Activated T-helper 1 cell treated with Interleukin-2 at 50 U/mL for 16 hours (primary cell): ENCODE measurements at regions not wholly inside any gene's neighbourhood (a gene's known extent, or its start where the extent isn't known, plus 50 kb on each side); places are given as distances from the start of the nearest gene placed in this dataset.

Source experiments
- DNase-seq: peaks from one replicate; pipeline ENCODE4 v3.0.0-alpha.2; 2020; ENCODE audit warnings: low read depth

DNA sequence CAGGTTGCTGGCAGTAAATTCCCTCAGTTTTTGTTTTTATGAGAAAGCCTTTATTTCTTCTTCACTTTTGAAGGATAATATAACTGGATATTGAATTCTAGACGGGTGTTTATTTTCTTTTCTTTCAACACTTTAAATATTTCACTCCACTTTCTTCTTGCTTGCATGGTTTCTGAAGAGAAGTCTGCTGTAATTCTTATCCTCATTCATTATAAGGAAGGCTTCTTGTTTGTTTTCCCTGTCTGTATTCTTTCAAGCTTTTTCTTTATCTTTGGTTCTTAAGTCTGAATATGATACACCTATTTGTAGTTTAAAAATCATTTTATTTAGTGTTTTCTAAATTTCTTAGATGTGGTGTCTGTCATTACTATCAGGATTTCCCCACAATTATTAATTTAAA lies 1054.3 kb downstream of the TLE1 start:
- no peak for DNase-seq

DNA sequence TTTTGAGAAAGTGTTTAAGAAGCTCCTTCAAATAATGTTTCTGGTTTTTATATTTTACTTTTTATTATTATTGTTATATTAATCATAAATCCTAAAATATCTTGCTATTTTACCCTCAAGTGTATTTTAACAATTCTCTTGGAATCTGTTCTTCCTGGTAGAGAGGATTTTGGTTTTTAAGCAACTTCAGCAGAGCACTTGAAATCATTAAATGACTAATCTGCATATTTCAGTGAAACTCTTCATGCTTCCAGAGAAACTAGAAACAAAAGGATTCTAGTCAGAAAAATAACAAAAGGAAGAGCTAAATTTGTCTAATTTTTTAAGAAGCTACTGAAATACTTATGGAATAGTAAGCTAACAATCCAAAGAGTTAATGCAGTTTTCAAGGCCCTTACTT lies 1057.3 kb downstream of the TLE1 start:
- no peak for DNase-seq

DNA sequence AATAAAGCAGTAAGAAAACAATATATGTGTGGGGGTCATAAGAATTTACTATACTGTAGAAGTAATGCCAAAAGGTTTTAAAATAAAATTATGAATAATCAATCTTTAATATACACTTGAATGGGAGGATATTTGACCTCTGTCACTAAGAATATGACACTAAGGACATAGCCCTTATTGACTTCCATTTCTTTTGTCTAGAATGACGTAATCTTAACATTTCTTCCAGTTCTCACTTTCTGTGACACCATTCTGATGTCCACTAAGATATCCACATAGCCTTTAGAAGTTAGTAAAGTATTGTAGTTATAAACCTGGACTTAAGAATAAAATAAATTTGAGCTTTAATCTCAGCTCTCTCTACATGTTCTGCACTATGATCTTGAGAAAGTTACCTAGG lies 1050.7 kb downstream of the TLE4 start:
- no peak for DNase-seq

DNA sequence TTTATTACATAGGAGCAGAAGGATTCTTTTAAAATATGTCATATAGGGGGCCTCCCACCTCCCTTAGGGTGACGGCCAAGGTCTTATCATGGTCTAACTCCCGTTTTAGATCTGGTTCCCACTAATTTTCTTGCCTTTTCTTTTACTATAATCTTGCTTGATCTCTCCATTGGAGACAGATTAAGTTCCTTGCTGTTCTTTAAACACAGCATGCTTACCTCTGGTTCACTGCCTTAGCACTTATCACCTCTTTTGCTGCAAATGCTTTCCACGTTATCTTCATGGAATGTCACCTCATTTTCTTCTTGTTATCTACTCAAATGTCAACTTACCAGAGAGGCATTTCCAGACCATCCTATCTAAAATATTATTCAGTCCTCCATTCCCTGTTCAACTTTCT lies 1047.6 kb downstream of the TLE4 start:
- DNase-seq = no peak

DNA sequence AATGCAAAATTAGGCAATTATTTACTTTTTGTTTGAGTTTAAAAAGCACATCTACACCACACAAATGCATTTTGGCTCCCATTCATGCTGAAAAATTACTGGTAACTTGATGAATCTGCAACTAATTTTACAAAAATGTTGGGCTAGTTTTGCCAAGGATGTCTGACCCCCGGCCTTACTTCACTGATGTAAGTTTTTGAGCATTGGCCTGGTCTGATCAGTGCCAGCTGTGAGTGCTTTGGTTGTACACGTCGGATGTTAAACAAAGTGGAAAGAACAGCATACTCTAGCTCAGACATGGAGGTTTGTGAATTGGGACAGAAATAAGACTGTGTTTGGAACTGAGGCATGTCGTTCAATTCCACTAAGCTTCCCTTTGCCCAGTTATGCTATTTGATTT lies 1044.2 kb downstream of the TLE4 start:
- no peak for DNase-seq

DNA sequence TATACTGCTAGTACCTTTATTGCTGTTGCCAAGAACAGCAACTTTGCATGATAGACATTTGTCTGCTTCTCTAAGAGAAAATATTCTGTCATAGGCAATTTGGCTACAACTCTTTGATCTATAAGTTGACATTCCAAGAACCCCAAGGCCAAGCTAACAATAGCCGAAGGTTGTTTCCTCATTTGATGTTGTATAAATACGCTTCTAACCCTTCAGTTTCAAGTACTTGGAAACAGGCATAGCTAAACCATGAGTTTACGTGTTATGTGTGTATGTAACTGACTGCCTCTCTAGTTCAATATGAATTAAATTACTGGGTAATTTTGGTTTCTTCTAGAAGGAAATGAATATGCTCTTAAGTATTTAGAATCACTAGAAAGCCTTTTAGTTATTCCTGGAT lies 1034.0 kb downstream of the TLE4 start:
- no peak for DNase-seq

DNA sequence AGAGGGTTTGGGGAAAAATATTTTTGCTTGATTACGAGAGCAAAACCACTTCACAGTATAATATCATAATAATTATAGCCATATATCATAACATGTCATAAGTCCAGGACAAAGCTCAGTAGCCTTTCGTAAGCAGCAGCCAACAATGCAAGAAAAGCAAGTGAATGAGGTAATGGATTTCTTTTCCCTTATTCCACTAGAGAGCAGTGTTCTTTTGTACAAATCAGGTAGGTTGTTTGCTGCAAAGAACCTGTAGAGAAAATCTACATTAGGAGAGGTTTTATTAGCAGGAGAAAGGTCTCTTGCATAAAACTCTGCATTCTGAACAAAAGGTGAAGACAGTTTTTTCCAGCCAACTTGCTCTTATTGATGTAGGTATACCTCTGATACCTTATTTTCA lies 1033.4 kb downstream of the TLE4 start:
- DNase-seq = no peak

DNA sequence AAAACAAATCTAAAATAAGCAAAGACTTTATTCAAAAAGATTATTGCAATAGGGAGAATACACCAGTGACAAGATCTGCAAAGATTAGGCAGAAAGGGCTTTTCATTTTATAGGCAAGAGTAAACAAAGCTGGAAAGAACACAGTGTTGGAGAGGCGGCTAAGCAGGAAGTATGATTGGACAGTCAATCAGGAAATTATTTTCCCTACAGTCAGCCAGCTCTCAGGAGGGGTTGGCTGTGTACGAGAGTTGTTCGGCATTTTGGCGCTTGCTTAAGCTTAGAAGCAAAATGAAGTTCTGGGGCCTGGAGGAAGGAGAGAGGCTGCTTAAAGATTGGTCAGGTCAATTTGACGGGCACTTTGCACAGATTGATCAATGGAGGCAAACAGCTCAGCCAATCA lies 1030.5 kb downstream of the TLE4 start:
- DNase-seq = no peak

DNA sequence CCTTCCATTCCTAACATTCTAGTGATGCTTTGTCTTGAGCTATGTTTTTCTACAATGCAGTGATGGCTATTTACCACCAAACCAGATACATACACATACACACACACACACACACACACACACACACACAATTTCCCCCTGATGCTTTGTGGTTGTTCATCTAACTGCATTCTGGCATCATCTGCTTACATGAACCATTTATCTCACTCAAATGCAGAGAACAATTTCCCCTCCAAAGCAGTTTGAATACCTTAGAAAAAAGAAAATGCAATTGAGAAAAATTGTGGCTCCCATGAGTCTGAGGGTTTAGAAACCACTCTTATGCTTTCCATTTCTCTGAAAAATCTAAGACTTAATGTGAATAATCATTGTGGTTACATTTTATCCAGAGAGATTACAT lies 1024.8 kb downstream of the TLE4 start:
- no peak for DNase-seq

DNA sequence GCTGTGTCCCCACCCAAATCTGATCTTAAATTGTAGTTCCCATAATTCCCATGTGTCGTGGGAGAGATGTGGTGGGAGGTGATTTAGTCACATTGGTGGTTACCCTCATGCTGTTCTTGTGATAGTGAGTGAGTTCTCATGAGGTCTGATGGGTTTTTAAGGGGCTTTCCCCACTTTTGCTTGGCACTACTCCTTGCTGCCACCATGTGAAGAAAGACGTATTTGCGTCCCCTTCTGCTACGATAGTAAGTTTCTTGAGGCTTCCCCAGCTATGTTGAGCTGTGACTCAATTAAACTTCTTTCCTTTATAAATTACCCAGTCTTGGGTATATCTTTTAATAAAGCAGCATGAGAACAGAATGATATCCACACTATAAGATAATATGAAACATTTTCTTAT lies 1023.4 kb downstream of the TLE4 start:
- DNase-seq = no peak

DNA sequence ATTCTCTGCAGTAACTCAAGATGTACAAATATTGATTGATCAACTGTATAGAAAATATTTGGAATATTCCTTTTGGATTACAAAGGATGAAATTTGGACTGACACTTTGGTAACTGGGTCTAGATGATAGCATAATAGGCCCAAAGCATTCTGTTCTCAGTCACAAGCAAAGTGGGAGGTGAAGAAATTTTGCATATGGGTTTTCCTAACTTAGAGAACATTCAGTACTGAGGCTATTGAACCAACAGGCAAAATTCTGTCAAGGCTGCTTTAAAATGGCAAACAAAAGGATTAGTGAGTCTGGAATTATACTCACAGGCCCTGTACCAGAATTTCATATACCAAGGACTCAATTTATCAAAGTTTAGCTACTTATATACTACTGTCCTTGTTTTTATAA lies 1020.6 kb downstream of the TLE4 start:
- DNase-seq = no peak

DNA sequence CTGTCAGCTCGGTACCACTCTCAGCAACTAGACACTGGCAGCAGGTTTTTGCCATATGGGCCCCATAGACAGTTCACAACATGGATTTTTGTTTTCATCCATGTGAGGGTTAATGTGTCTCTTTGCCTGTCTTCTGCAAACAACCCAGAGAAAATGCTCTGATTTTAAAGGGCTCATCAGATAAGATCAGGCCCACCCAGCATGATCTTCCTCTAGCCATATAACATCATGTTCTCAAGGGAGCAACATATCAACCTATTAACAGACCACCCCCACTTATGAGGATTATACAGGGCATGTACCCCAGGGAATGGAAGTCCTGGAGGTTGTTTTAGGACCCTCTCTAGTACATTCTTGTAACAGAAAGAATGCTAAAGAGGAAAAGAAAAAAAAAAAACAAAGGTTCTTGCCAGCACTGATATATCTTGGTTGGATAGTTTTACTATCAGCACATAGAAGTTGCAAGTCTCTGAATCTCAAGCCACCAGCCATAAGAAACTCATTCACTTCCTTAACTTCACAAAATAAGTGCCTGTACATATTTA lies 1015.1 kb downstream of the TLE4 start:
- no peak for DNase-seq

DNA sequence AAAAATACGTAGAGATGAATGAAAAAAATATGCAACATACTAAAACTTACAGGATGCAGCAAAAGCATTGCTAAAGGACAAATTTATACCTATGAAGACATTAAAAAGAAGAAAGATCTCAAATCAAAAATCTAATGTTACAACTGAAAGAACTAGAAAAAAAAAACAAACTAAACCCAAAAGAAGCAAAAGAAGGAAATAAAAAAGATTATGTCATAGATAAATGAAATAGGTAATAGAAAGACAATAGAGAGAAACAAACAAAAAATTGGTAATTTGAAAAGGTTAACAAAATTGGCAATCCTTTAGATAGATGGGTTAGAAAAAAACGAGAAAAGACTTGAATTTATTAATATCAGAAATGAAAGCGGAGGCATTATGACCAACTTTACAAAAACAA lies 1000.2 kb downstream of the TLE4 start:
- DNase-seq = no peak

DNA sequence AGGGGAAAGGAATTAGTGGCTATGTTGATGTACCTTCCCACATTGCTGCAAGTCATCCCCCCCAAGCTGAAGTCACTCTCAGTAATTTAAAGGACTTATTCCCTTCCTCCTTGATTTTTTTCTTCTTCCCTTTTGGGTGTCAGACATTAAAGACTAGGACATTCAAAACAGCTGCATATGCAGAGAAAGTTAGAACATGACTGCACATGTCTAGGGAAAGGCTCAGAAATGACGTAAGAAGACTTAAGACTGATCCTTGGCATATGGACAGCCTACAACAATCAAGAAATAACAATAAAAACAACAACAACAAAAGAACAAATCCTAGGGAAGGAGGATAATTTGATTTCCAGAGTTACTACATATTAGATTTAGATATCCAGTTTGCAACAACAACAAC lies 997.5 kb downstream of the TLE4 start:
- no peak for DNase-seq

DNA sequence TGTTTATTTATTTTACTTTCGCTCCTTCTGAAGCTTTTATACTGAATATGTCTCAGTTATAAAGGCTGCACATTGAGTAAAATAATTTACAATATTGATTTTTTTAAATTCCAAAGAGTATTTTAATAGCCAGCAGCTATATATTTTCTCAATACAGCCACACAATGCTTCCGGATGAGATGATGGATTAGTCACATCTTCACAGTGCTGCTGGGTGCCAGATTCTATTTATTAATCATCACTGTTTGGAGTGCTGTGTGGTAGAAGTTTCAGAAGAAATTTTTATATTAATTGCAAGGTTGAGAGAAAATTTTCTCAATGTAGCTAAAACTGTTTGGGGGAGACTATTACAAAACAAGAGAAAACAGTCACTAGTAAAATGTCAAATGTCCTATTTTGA lies 989.8 kb downstream of the TLE4 start:
- no peak for DNase-seq

DNA sequence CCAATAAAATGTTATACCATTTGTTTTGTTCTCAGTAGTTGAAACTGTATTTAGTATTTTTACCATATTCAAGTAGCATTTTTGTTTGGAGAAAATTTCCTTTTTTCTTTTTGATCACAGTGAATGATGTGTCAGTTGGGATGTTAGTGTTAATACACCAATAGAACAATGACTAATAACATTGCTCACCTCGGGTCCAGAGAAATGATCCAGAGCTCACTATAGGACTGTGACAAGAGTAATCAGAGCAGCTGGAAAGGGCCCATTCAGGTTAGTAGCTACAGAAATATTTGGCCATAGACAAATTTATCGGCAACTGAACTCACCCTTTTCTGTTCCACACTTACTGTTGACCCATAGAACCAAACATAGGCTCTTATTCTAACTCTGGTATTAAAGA lies 989.2 kb downstream of the TLE4 start:
- no peak for DNase-seq

DNA sequence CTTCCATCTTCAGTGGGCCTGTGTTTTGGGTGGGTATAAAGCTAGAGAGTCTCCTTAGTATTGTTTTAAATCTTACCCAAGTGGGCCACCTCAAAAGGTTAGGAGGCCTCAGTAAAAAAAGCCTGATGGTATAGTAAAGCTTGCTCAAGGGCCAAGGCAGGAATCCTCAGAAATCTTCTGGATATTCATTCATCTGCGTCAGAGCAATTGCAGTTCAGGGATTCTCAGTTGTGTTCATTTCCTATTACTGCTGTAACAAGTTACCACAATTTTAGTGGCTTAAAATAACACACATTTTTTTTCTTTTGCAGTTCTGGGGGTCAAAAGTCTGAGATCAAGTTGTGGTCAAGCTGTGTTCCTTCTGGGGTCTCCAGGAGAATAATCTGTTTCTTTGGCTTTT lies 985.5 kb downstream of the TLE4 start:
- DNase-seq = no peak

DNA sequence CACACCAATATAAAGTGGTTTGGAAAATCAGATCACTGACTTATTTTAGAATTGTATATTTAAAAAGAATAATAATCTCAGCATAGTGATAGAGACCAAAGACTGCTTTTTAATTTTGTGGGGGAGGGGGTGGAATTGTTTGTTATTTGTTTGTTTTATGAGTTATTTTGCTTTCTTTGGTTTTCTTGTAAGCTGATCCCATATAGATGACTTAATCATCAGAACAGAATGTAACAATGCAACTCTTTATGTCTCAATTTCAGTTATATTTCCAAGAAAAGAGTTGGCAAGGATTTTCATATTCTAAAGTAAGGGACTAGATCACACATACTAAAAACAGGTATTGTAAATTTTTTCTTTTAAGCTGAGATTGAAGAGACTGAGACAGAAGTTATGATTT lies 984.9 kb downstream of the TLE4 start:
- no peak for DNase-seq

DNA sequence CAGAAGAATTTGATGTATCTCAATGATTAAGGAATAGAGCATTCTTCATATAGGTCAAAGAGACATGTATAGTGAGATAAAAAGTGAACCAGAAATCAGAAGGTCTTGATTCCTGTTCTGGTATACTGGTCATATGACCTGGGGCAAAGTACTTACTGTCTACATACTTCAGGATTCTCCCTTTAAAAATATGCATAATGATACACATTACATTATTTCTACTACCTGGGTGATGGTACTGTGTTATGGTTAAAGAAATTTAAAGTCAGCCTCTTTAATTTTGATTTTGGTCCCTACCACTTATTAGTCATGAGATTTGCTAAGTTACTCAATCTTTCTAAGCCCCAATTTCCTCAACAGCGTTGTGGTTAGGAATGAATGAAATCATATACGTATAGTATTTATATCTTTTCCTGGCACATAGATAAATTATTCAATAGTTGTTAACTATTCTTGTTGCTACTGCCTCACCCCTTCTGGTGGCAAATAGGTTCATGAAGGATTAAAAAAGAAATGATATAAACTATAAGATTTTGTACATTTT lies 984.1 kb downstream of the TLE4 start:
- DNase-seq = no peak

DNA sequence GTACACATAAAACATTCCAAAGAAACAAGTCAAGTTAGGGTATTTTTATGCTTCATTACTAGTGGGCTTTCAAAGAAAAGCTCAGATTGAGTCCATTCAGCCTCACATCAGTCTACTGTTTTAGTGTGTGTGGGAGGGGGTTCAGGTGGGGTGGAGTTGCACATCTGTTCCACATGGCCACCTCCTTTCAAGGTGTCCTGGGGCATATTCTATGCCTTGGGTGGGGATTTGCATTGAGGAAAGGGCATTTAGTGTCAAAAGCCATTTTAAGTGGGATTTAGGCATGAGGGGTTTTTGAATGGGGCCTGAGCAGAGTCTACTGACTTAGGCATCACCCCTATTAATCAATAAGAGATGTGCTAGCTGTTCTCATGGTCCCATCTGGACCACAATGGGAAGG lies 983.1 kb downstream of the TLE4 start:
- DNase-seq = no peak

DNA sequence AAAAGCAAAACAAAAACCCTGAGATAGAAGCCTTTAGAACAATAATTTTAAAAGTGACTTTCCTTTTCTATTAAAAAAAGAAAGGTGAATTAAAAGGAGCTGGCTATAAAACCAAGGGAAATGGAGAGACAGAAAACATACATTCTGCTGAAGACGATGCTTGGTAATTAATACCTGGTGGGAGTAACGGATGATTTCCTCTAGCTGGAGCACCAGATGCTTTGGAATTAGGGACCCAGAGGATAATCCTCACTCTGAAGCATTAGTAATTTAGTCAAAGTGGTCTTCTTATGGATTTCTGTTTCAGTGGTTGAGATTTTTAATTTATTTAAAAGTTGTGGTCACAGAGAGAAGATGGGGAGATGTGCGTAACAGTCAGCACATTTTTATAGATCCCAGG lies 982.5 kb downstream of the TLE4 start:
- no peak for DNase-seq

DNA sequence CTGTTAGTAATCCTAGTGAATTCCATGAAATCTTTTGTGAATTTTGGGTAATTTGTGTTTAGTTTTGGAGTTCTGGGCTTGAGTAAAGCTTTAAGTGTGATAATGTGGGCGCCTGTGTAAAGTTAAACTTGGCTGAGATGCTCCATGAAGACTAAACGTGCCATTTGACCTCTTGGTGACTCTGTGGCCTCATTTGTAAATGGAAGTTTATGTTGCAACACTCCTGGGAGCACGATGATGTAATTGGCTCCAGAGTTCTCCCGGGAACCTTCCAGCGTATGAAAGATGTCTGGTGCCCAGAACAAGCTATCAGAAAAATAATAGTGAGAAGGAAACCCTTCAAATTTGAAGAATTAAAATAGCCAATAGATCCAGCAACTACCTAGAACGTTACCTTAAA lies 981.2 kb downstream of the TLE4 start:
- DNase-seq = no peak

DNA sequence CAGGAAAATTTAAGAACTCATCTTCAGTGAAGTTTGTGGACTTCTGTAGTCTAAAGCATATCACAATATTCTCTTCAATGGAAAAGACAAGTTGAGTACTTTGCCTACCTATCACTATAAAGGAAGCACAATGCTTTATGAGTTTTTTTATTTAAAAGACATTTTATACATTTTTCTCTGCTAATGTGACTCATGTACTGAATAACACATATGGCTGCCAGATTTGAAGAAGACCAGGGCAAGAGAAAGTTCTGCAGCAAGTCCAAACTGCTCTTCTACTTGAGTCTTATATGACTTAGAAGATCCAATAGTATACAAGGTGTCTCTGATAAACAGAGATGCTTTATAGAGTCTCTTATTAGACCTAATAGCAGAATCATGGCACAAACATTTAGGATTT lies 978.4 kb downstream of the TLE4 start:
- no peak for DNase-seq

DNA sequence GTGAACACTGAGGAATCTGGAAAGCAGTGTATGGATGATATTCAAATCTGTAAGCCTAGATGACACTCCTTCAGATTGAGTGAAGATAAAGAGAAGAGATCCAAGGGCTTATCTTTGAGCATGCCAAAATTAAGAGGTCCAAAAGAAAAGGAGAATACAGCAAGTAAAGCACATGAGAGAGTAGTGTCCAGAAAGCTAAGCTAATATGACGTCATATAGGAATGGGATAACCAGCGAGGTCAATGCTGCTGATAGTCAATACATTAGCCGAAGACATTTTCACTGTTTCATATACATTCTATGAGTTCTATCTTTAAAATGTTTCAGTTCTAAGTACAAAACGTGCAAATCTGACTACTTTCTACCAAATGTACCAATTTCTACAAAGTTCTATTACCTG lies 975.8 kb downstream of the TLE4 start:
- no peak for DNase-seq

DNA sequence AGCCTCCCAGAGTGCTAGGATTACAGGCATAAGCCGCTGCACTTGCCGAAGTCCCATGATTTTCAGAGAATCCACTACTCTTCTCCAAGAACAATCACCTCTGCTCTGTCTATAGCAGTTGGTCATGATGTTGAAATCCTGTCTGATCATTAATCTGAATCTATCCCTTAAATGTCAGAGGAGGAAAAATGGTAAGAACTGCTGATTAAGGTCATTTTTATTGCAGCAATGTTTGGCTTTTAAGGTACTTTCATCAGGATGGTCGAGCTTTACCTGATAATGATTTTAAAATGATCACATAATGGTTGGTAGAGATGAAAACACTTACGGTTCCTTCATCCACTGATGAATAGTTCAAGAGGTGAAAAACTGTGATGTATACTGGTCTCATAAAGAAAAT lies 968.6 kb downstream of the TLE4 start:
- DNase-seq = no peak
